ENCODE measurements at regions not wholly inside any gene's neighbourhood (a gene's known extent, or its start where the extent isn't known, plus 50 kb on each side); places are given as distances from the start of the nearest gene placed in this dataset.

DNA sequence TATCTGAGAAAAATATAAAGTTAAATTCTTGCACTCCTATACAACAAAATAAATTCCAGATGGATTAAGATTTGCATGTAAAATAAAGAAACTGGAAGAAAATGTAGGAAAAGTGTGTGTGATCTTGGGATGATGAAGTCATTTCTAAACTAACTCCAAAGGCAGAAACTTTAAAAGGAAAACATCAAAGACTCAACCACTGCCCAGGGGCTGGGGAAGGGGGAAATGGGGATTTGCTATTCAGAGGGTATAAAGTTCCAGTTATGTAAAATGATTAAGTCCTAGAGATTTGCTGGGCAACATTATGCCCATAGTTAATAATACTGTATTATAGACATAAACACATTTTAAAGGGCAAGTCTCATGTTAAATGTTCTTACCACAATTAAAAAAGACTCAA lies 254.5 kb downstream of the DEPDC1B start:
- Histone ChIP-seq H3K4me1 (ENCODE audit: insufficient read depth, low read length) (no peaks in the 10 kb centered on the region), H3K27me3 (ENCODE audit: insufficient read depth, low read length) (no peaks in the 10 kb centered on the region), H2BK5ac (ENCODE audit: insufficient read length, low read length) (no peak overlapping the region), H4K20me1 (ENCODE audit: control insufficient read depth, insufficient read depth, insufficient read length) (no peaks in the 10 kb centered on the region), H2BK15ac (ENCODE audit: low read depth, low read length) (no peak overlapping the region), H4K91ac (ENCODE audit: insufficient read length, low read depth, low read length) (no peak overlapping the region), H3K4me2 (ENCODE audit: insufficient read depth, insufficient read length, low read length) (no peak overlapping the region), H3T11ph (ENCODE audit: low read length) (no peak overlapping the region), H3K23ac (ENCODE audit: insufficient read length, low read depth, low read length) (no peak overlapping the region), H3K27ac (ENCODE audit: insufficient read length, low read depth, low read length) (no peak overlapping the region), H2AFZ (ENCODE audit: low read length) (no peak overlapping the region), H4K8ac (replicated peaks; ENCODE audit: insufficient read length, low read depth, low read length) (no peak overlapping the region), H3K9ac (ENCODE audit: extremely low read depth, insufficient read length, low read length) (no peak overlapping the region), H2AK5ac (ENCODE audit: insufficient read length, low read length) (no peak overlapping the region), H3K56ac (ENCODE audit: insufficient read length, low read depth, low read length) (no peak overlapping the region), H3K79me1 (ENCODE audit: insufficient read depth, low read depth, low read length, poor library complexity, severe bottlenecking) (no peaks in the 10 kb centered on the region), H3K9me3 (ENCODE audit: control insufficient read depth, low read depth, low read length) (no peaks in the 10 kb centered on the region), H3K23me2 (ENCODE audit: insufficient read length, low read depth, low read length, poor library complexity, severe bottlenecking) (no peaks in the 10 kb centered on the region), H2BK12ac (ENCODE audit: insufficient read length, low read depth, low read length) (no peak overlapping the region), H2BK20ac (ENCODE audit: low read depth, low read length, poor library complexity, severe bottlenecking) (no peak overlapping the region), H2BK120ac (ENCODE audit: low read depth, low read length, poor library complexity, severe bottlenecking) (no peak overlapping the region), H3K79me2 (ENCODE audit: insufficient read depth, low read length) (no peaks in the 10 kb centered on the region), H4K5ac (ENCODE audit: insufficient read length, low read depth, low read length) (no peak overlapping the region), H3K18ac (ENCODE audit: insufficient read length, low read depth, low read length) (no peak overlapping the region), H3K14ac (ENCODE audit: insufficient read depth, low read length) (no peak overlapping the region), H3K4ac (ENCODE audit: low read depth, low read length) (no peak overlapping the region)
- TF ChIP-seq, protein P1, sequence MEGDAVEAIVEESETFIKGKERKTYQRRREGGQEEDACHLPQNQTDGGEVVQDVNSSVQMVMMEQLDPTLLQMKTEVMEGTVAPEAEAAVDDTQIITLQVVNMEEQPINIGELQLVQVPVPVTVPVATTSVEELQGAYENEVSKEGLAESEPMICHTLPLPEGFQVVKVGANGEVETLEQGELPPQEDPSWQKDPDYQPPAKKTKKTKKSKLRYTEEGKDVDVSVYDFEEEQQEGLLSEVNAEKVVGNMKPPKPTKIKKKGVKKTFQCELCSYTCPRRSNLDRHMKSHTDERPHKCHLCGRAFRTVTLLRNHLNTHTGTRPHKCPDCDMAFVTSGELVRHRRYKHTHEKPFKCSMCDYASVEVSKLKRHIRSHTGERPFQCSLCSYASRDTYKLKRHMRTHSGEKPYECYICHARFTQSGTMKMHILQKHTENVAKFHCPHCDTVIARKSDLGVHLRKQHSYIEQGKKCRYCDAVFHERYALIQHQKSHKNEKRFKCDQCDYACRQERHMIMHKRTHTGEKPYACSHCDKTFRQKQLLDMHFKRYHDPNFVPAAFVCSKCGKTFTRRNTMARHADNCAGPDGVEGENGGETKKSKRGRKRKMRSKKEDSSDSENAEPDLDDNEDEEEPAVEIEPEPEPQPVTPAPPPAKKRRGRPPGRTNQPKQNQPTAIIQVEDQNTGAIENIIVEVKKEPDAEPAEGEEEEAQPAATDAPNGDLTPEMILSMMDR (conservative IDR thresholded peaks at IDR 0.05) = no peak
- H3K4me3 Mint-ChIP-seq = no peak overlapping the region
- no peak overlapping the region for H3K27ac Mint-ChIP-seq
- H3K36me3 Mint-ChIP-seq (ENCODE audit: insufficient read depth in 1 of 3, low read depth in 3 of 3) = no peaks in the 10 kb centered on the region
- H3K4me1 Mint-ChIP-seq = peaks cover 0 to 6% of the 10 kb centered on the region in 2 experiments; a peak in 1 of 4 replicates
- DNase-seq = no peak
- H3K9me3 Mint-ChIP-seq = no peaks in the 10 kb centered on the region
- H3K27me3 Mint-ChIP-seq (ENCODE audit: low read depth) = no peaks in the 10 kb centered on the region

Measured in H9 (cell line).